Stimulated activated CD8-positive, alpha-beta memory T cell treated with anti-CD3 and anti-CD28 coated beads, Interleukin-4, amount 100 ng/mL, for 4 hours (primary cell): ENCODE measurements at regions not wholly inside any gene's neighbourhood (a gene's known extent, or its start where the extent isn't known, plus 50 kb on each side); places are given as distances from the start of the nearest gene placed in this dataset.
"Not testable (repeated sequence)": the region's sequence is repeated elsewhere in the genome, so short reads cannot be mapped to it uniquely, and the experiment has no call there.

Experiments used
- DNase-seq, 2 donors: peaks; one replicate each; pipeline ENCODE4 v3.0.0-alpha.2; 2020; ENCODE audit warnings: low read depth in 2 of 2, low spot score in 1 of 2

DNA sequence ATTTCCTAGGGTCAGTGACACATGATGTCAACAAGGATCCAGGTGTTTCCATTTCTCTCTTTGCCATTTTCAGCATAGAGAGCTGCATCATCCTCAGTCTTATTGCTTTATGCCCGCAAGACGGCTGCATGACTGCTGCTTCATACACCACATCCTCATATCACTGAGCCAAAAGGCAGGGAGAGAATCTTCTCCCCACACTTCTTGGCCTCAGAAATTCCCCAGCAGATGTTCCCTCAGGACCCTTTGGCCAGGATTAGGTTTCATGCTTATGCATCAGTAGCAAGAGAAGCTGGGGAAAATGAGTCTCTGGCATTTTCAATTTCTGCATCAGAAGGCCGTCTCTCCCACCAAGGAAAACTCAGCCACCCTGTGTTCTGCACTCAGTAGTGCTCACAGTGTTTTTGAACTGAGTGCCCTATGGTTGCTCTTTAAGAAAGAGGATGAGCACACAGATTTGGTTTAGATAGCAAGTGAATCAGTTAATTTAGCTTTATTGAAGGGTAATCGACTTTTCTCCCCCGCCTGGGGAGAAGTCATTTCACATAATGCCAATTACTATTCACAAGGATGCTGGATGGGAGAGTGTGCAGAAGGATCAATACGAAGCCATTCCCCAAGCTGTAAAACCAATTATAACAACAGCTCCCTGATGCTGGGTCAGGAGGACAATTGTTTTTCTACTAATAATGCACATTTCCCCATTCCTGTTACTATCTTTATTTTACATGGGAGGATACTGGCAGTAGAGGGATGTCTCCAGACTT lies 360.2 kb downstream of the HHIPL2 start:
- no peak for DNase-seq

DNA sequence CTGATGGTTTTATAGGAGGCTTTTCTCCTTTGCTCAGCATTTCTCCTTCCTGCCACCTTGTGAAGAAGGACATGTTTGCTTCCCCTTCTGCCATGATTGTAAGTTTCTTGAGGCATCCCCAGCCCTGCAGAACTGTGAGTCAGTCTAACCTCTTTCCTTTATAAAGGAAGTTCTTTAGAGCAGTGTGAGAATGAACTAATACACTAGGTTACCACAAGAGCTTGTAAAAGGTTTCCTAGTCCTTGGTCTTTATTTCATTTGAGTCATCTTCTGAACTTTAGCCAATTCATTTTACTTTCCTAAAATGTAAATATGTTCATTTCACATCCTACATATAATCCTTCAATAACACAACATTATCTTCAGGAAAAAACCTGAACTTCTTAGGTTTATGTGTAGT lies 365.3 kb downstream of the HHIPL2 start:
- DNase-seq: no peak

DNA sequence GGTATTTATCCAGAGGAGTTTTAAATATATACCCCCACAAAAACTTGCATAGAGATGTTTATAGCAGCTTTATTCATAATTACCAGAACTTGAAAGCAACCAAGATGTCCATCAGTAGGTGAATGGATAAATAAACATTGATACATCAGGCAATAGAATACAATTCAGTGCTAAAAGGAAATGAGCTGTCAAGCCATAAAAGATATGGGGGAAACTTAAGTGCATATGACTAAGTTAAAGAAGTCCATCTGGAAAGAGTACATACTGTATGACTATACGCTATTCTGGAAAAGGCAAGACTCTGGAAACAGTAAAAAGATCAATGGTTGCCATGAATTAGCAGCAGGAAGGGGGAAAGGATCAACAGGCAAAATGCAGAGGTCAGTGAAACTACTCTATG lies 366.7 kb downstream of the HHIPL2 start:
- DNase-seq: no peak

DNA sequence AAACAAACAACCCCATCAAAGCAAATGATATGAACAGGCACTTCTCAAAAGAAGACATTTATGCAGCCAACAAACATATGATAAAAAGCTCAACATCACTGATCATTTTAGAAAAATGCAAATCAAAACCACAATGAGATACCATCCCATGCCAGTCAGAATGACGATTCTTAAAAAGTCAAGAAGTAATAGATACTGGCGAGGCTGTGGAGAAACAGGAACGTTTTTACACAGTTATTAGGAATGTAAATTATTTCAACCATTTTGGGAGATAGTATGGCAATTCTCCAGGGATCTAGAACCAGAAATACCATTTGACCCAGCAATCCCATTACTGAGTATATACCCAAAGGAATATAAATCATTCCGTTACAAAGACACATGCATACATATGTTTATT lies 370.4 kb downstream of the HHIPL2 start:
- DNase-seq: not testable (repeated sequence)

DNA sequence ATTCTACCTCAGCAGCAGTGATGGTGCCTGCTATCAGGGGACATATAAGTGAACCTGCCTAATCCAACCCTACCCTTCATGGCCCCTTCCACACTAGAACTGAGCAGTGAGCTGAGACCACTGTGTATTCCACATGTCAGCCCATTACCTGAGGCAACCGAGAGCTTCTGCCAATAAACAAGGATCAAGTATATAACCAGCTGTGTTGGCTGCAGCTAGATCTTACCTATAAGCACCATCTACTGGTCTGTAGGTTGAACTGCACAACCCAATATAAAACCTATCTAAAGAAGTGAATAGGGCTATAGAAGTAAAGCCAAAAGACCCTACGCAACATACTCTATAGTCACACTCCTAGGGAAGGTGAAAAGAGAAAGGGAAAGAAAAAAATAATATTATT lies 376.9 kb downstream of the HHIPL2 start:
- no peak for DNase-seq

DNA sequence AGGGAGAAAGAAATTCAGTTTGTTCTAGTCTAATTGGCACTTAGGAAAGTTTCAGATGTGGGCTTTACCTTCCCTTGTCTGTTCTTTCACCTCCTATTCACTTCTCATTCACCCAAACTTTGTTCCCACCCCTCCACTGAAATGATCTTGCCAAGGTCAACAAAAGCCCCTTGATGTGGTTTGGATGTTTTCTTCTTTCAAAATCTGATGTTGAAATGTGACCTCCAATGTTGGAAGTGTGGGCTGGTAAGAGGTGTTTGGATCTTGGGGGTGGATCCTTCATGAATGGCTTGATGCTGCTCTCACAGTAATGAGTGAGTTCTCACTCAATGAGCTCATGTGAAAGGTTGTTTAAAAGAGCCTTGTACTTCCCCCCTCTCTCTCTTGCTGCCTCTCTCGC lies 379.3 kb downstream of the HHIPL2 start:
- no peak for DNase-seq

DNA sequence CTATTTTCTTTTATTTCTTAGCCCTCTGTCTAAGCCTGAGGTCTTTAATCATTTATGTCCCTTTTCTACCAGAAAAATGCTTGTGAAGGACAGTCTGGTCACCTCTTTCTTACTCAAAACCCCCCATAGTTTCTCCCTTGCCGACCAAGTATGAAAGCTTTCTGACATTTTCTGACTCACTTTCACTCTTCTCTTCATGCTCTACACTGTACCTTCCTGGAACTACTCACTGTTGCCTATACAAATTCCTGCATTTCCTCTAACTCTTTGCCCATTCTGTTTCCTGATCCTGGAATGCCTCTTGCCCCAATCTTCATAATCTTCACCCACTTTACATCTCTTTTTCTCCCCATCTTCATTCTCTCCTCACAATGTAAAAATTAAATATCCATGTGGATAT lies 380.0 kb downstream of the HHIPL2 start:
- no peak for DNase-seq

DNA sequence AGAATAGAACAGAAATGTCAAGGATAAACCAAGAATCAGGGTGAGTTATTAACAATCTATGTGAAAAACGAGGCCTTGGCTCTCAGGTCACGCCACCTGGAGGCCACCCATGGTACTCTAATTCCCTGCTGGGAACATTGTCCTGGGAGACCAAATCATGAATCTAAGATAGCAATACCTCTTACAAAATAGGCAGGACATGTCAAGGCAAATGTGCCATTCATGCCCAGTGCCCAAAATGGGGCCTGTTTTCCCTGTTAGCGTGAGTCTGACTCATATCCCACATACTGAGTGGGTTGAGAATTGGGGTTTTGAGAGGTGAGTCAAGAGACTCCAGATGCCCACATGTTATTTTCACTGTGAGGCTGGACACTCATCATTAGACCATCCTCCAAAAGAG lies 380.8 kb downstream of the HHIPL2 start:
- no peak for DNase-seq

DNA sequence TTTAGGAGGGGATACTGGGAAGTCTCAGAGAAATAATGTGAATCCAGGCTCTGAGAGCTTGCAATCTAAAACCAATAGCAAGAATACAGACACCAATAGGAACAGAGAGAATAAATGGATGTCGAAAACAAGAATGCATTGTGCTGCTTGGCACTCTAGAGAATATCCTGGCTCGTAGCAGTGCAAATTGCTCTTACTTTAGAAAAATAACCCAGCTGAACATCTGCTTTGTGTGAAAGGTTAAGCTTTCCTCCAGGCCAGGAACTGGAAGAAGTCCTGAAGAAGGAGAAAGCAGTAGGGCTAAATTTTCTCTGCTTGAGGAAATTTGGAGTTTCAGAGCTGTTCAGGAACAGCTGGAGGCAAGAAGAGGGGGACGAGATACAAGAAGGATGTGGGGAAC lies 382.3 kb downstream of the HHIPL2 start:
- no peak for DNase-seq

DNA sequence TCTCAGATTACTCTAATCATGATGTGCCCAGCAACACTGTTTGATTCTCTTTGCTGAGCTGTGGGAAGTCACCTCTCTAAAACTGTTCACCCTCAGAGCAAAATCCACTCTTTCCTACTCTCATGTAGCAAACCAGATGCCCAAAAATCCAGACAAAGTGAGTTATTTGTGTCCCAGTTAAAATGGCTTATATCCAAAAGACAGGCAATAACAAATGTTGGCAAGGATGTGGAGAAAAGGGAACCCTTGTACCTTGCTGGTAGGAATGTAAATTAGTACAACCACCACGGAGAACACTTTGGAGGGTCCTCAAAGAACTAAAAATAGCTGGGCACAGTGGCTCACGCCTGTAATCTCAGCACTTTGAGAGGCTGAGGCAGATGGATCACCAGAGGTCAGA lies 384.0 kb downstream of the HHIPL2 start:
- DNase-seq: no peak

DNA sequence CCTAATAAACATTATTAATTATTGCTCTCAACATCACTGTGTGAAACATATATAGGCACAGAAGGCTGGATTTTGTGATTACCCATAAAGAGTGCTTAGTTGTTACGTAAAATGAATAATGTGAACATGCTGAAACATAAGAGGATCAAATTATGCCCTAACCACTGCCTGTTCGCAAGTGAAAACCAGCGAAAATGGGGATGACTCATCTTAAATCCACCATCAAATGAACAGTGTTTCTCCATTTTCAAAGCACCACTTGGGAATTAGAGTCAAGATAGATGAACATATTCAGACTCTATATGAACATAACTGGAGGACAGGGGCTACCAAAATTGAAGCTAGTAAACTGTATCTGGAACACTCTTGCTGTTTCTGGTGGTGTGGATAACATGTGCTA lies 386.2 kb downstream of the HHIPL2 start:
- no peak for DNase-seq

DNA sequence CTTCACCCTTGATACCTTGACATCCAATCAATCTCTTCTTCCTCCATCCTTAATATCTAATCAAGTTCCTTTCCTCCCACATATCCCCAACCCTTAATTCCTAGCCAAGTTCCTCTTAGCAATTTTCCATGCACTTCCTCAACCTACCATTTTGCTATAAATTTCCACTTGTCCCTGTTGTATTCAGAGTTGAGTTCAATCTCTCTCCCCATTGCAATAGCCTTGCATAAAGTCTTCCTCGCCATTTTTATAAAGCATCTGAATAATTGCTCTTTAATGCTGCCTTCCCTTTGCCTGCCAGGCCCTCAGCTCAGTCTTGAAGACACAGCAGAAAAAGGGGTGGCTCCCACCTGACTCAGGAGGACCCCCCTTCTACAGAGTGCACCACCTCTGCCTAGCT lies 390.3 kb downstream of the HHIPL2 start:
- no peak for DNase-seq

DNA sequence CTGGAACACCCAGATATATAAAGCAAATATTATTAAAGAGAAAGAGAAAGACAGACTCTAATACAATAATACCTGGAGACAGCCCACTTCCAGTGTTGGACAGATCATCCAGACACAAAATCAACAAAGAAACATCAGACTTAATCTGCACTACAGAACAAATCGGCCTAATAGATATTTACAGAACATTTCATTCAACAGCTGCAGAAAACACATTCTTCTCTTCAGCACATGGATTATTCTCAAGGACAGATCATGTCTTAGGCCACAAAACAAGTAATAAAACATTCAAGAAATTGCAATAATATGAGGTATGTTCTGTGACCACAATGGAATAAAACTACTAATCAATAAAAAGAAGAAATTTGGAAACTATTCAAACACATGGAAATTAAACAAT lies 398.3 kb upstream of the DUSP10 start:
- DNase-seq: no peak

DNA sequence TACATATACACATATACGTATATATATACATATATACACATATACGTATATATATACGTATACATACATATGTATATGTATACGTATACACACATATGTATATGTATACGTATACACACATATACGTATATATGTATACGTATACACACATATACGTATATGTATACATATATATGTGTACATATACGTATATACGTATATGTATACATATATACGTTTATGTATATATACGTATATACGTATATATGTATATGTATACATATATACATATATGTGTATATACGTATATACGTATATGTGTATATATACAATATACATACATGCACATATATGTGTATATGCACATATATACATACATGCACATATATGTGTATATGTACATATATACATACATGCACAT lies 396.2 kb upstream of the DUSP10 start:
- no peak for DNase-seq

DNA sequence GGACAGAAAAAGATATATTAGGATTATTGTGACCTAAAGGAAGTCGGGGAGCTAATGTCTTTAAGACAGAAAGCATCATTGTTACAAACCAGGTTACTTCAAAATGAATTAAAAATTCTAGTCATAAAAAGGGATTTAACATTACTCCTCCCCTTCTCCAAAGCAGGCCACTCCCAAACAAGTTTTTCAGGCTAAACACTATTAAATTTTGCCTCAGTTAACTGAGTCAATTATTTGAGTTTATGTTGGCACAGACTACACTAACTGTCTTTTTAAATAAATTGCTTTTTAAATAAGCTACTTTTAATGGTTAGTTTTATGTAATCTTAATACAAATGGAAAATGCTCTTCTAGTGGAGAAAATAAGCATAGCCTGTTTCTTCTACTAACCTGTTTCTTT lies 395.0 kb upstream of the DUSP10 start:
- DNase-seq: no peak

DNA sequence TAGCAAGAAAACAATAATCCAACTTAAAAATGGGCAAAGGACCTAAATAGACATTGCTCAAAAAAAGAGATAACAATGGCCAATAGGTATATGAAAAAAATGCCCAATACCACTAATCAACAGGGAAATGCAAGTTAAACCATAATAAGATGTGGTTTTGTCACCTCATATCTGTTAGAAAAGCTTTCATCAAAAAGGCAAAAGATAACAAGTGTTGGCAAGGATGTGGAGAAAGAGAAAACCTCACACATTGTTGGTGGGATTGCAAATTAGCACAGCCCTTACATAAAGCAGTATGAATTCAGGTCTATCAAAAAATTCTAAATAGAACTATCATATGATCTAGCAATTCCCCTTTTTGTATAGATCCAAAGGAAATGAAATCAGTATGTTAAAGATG lies 387.2 kb upstream of the DUSP10 start:
- DNase-seq: no peak

DNA sequence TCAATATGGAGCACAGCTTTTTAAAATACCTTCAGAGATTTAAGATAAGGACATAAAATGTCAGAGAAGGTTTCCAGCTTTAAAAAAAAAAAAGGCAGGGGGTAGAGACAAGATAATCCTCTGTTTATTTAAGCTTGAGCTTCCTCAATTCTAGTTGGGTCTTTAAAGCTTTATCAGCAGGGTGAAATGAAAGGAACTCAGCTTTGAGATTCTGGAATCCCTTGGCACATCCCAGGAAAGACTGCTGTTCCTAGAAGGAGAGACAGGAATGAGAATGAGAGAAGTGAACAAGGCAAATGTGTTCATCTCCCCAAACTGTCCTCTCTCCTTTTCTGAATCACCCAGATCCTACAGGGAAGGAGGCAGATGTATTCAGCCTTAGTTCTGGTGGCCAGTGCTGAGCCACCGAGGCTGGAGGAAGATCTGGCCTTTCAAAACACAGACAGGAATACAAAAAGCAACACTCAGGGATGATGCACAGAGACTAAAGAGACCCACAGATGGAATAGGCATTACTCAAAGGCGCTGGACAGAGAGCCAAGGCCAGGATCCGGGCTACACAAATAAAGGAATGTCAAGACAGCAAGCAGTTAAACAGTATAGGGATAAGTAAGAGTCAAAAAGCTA lies 385.8 kb upstream of the DUSP10 start:
- DNase-seq: no peak

DNA sequence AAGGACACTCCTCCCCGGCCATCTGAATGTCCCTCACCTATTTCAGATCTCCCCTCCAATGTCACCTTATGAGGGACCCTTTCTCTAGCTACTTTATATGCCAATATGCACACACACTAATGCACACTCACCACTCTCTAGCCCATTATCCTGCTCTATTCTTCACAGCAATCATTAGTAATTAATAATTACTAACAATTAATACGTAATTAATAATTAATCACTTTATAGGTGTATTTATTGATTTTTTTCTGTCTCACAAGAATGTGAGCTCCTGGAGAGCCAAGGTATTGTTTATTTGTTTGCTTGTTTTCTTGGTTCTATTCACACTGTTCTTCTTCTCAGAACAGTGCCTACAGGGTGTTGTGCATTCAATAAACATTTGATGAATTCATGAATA lies 385.2 kb upstream of the DUSP10 start:
- DNase-seq: no peak

DNA sequence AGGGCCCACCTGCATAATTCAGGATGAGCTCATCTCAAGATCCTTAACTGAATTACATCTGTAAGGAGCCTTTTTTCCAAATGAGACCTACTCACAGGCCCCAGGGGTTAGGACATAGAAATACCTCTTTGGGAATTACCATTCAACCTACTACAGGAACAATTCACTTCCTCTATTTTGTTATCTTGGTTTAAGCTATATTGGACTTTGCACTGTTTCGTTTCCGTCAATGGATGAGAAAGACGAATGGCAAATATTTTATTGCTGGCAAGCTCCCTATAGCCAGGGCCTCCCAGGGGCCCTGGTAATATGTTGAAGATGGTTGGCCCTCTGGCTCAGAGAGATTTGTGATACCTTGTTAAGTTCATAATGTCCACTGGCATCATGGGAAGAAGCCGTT lies 384.2 kb upstream of the DUSP10 start:
- DNase-seq: no peak

DNA sequence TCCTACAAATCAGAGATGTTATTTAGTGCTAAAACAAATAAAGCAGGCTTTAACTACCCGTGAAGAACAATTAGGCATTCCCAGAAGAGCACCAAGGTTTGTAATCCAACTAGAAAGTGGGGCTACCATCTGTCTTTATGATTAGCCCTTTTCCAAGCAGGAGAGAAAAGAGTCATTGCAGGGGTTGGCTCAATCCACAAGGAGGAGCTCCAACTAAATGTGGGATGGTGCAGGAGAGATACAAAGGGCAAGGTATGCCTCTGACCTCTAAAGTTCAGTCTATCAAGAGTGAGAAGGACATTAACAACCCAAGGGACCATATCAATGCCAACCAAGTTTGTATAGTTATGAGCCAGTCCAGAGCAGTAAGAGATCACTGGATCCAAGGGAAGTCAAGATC lies 382.7 kb upstream of the DUSP10 start:
- DNase-seq: no peak

DNA sequence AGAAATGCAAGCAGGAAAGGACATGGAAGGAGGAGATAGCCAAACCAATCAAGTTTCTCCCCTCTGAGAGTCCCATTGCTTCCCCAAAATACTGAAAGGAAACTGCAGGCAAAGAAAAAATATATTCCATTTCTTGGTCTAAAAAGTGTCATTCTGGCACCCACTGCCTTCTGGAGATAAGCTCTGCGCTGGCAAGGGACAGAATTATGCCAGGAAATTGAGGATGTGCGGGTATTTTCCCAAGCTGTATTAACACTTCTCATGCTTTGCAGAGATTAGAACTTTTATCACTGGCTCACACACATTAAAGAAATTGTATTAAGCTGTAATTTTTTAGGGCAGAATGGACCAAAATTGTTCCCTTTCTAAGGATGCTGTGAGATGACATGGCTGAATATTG lies 381.2 kb upstream of the DUSP10 start:
- no peak for DNase-seq

DNA sequence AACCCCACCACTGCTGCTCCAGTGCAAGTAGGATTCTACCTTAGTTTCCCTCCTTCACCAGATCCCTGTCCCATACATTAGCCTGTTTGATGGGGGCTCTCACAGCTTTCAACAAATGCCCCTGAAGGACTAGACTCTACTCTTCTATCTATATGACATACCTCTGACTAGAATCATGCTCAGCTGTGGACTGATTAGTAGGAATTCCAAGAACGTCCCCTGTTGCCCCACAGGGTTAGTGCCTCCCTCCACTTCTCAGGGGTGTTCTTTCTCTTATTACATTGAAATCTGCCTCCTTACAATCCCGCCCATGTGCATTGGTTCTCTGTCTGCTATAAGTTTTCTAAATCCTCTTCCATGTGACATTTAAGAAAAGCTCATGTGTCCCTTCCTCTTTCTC lies 375.9 kb upstream of the DUSP10 start:
- DNase-seq: no peak

DNA sequence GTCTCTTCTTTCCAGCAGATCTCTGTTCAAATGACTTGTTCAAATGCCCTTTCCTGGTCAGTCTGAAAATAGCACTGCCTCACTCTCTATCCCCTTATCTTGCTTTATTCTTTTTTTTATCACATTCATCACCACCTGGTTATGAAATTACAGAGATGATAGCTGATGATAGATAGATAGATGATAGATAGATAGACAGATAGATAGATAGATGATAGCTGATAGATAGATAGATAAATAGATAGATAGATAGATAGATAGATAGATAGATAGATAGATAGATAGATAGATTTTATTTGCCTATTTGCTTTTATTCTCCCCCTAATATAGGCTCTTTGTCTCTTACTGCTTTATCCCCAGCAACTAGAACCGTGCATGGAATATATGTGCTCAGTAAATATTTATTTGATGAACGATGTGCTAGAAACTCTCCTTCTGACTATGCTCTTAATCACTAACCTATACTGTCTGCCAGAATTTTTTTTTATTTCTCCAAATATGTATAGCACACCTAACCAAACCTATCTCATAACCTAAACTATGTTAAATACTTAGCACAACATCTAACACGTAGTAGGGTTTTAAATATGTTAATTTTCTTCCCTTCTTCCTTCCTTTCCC lies 372.8 kb upstream of the DUSP10 start:
- DNase-seq: no peak
